ENCODE measurements at regions not wholly inside any gene's neighbourhood (a gene's known extent, or its start where the extent isn't known, plus 50 kb on each side); places are given as distances from the start of the nearest gene placed in this dataset.
A peak's percentile ranks its signal among the peaks of the same experiment; 100 is the strongest.
"Not testable (repeated sequence)": the region's sequence is repeated elsewhere in the genome, so short reads cannot be mapped to it uniquely, and the experiment has no call there.

GRCh38 chr11:109667719-109668118 is 245.7 kb downstream of the C11orf87 start:
- Mint-ChIP-seq H3K4me3 (no peak overlapping the region), H3K4me1 (no peaks in the 10 kb centered on the region), H3K9me3 (peaks cover 5 to 16% (median 8%) of the 10 kb centered on the region in 6 donors), H3K27me3 (ENCODE audit: low read depth in 3 of 3) (peaks cover 0 to 3% (median 0%) of the 10 kb centered on the region in 3 donors), H3K27ac (no peak overlapping the region), H3K36me3 (no peaks in the 10 kb centered on the region)
- no peak for DNase-seq

- no peaks in the 10 kb centered on the region for H3K36me3 Mint-ChIP-seq
- no peak overlapping the region for H3K27ac Mint-ChIP-seq
- H3K4me1 Mint-ChIP-seq = no peaks in the 10 kb centered on the region
- no peak for DNase-seq
- peaks cover 0 to 5% (median 0%) of the 10 kb centered on the region in 3 donors for H3K27me3 Mint-ChIP-seq (ENCODE audit: low read depth in 3 of 3)
- H3K4me3 Mint-ChIP-seq = no peak overlapping the region
- H3K9me3 Mint-ChIP-seq = peaks cover 5 to 21% (median 8%) of the 10 kb centered on the region in 6 donors
Observed at GRCh38 chr11:109668973-109669634, 247.1 kb downstream of the C11orf87 start.

GRCh38 chr11:109677231-109677630 is 255.2 kb downstream of the C11orf87 start:
- H3K9me3 Mint-ChIP-seq = peaks cover 0 to 5% (median 0%) of the 10 kb centered on the region in 6 donors
- no peaks in the 10 kb centered on the region for H3K36me3 Mint-ChIP-seq
- peaks cover 0 to 2% (median 0%) of the 10 kb centered on the region in 3 donors for H3K27me3 Mint-ChIP-seq (ENCODE audit: low read depth in 3 of 3)
- DNase-seq = no peak
- no peak overlapping the region for H3K27ac Mint-ChIP-seq
- H3K4me1 Mint-ChIP-seq = no peaks in the 10 kb centered on the region
- H3K4me3 Mint-ChIP-seq = no peak overlapping the region

- peaks cover 0 to 2% (median 1%) of the 10 kb centered on the region in 3 donors for H3K27me3 Mint-ChIP-seq (ENCODE audit: low read depth in 3 of 3)
- H3K27ac Mint-ChIP-seq = no peak overlapping the region
- no peaks in the 10 kb centered on the region for H3K36me3 Mint-ChIP-seq
- H3K4me3 Mint-ChIP-seq = no peak overlapping the region
- no peak for DNase-seq
- H3K4me1 Mint-ChIP-seq = no peaks in the 10 kb centered on the region
- peaks cover 0 to 5% (median 1%) of the 10 kb centered on the region in 6 donors for H3K9me3 Mint-ChIP-seq
Observed at GRCh38 chr11:109677876-109678275, 255.9 kb downstream of the C11orf87 start.

GRCh38 chr11:109680127-109680526 is 258.1 kb downstream of the C11orf87 start:
- Mint-ChIP-seq H3K9me3 (peaks cover 0 to 7% (median 2%) of the 10 kb centered on the region in 6 donors), H3K27me3 (ENCODE audit: low read depth in 3 of 3) (peaks cover 0 to 3% (median 1%) of the 10 kb centered on the region in 3 donors), H3K27ac (no peak overlapping the region), H3K4me1 (no peaks in the 10 kb centered on the region), H3K4me3 (no peak overlapping the region), H3K36me3 (no peaks in the 10 kb centered on the region)
- DNase-seq = no peak

GRCh38 chr11:109682788-109683187 is 260.8 kb downstream of the C11orf87 start:
- H3K36me3 Mint-ChIP-seq; H3K9me3 Mint-ChIP-seq; H3K4me3 Mint-ChIP-seq; H3K27ac Mint-ChIP-seq; H3K4me1 Mint-ChIP-seq; H3K27me3 Mint-ChIP-seq (ENCODE audit: low read depth in 3 of 3); DNase-seq: not testable (repeated sequence)

- Mint-ChIP-seq H3K9me3 (peaks cover 0 to 48% (median 12%) of the 10 kb centered on the region in 6 donors), H3K4me1 (no peaks in the 10 kb centered on the region), H3K27me3 (ENCODE audit: low read depth in 3 of 3) (peaks cover 0 to 4% (median 0%) of the 10 kb centered on the region in 3 donors), H3K36me3 (no peaks in the 10 kb centered on the region), H3K4me3 (no peak overlapping the region), H3K27ac (no peak overlapping the region)
- DNase-seq = no peak
Observed at GRCh38 chr11:109695696-109696095, 273.7 kb downstream of the C11orf87 start.

GRCh38 chr11:109696191-109696897 is 274.4 kb downstream of the C11orf87 start:
- Mint-ChIP-seq H3K9me3 (peaks cover 0 to 47% (median 12%) of the 10 kb centered on the region in 6 donors), H3K36me3 (no peaks in the 10 kb centered on the region), H3K27ac (no peak overlapping the region), H3K4me1 (no peaks in the 10 kb centered on the region), H3K27me3 (ENCODE audit: low read depth in 3 of 3) (peaks cover 0 to 4% (median 0%) of the 10 kb centered on the region in 3 donors), H3K4me3 (no peak overlapping the region)
- DNase-seq = no peak

- no peaks in the 10 kb centered on the region for H3K36me3 Mint-ChIP-seq
- peaks cover 0 to 42% (median 11%) of the 10 kb centered on the region in 6 donors for H3K9me3 Mint-ChIP-seq
- H3K4me1 Mint-ChIP-seq = no peaks in the 10 kb centered on the region
- peaks cover 0 to 2% (median 0%) of the 10 kb centered on the region in 3 donors for H3K27me3 Mint-ChIP-seq (ENCODE audit: low read depth in 3 of 3)
- no peak overlapping the region for H3K27ac Mint-ChIP-seq
- DNase-seq = peak in 1 of 3 donors; percentile 2
- H3K4me3 Mint-ChIP-seq = no peak overlapping the region
Observed at GRCh38 chr11:109697140-109697843, 275.3 kb downstream of the C11orf87 start.

GRCh38 chr11:109698237-109698636 is 276.2 kb downstream of the C11orf87 start:
- Mint-ChIP-seq H3K4me3 (no peak overlapping the region), H3K4me1 (no peaks in the 10 kb centered on the region), H3K27ac (no peak overlapping the region), H3K9me3 (peaks cover 0 to 40% (median 11%) of the 10 kb centered on the region in 6 donors), H3K27me3 (ENCODE audit: low read depth in 3 of 3) (peaks cover 0 to 2% (median 0%) of the 10 kb centered on the region in 3 donors), H3K36me3 (no peaks in the 10 kb centered on the region)
- DNase-seq = no peak

GRCh38 chr11:109704432-109704831 is 282.4 kb downstream of the C11orf87 start:
- Mint-ChIP-seq H3K36me3 (no peaks in the 10 kb centered on the region), H3K4me1 (no peaks in the 10 kb centered on the region), H3K4me3 (no peak overlapping the region), H3K9me3 (peaks cover 0 to 12% (median 2%) of the 10 kb centered on the region in 6 donors), H3K27me3 (ENCODE audit: low read depth in 3 of 3) (peaks cover 0 to 2% (median 0%) of the 10 kb centered on the region in 3 donors), H3K27ac (peak overlapping the region in 1 of 6 donors; percentile 13)
- no peak for DNase-seq

GRCh38 chr11:109706945-109707344 is 285.0 kb downstream of the C11orf87 start:
- Mint-ChIP-seq H3K9me3 (peaks cover 0 to 10% (median 4%) of the 10 kb centered on the region in 6 donors), H3K4me1 (no peaks in the 10 kb centered on the region), H3K27me3 (ENCODE audit: low read depth in 3 of 3) (peaks cover 0 to 2% (median 0%) of the 10 kb centered on the region in 3 donors), H3K36me3 (no peaks in the 10 kb centered on the region), H3K4me3 (no peak overlapping the region), H3K27ac (no peak overlapping the region)
- no peak for DNase-seq

GRCh38 chr11:109707411-109707810 is 285.4 kb downstream of the C11orf87 start:
- Mint-ChIP-seq H3K4me3 (no peak overlapping the region), H3K27me3 (ENCODE audit: low read depth in 3 of 3) (peaks cover 0 to 2% (median 0%) of the 10 kb centered on the region in 3 donors), H3K27ac (no peak overlapping the region), H3K36me3 (no peaks in the 10 kb centered on the region), H3K4me1 (no peaks in the 10 kb centered on the region), H3K9me3 (peaks cover 0 to 11% (median 4%) of the 10 kb centered on the region in 6 donors)
- DNase-seq = no peak

- DNase-seq = no peak
- no peak overlapping the region for H3K27ac Mint-ChIP-seq
- H3K4me3 Mint-ChIP-seq = no peak overlapping the region
- H3K9me3 Mint-ChIP-seq = peaks cover 3 to 11% (median 4%) of the 10 kb centered on the region in 6 donors
- no peaks in the 10 kb centered on the region for H3K4me1 Mint-ChIP-seq
- H3K27me3 Mint-ChIP-seq (ENCODE audit: low read depth in 3 of 3) = peaks cover 0 to 2% (median 0%) of the 10 kb centered on the region in 3 donors
- no peaks in the 10 kb centered on the region for H3K36me3 Mint-ChIP-seq
Observed at GRCh38 chr11:109708184-109708583, 286.2 kb downstream of the C11orf87 start.

Measured in immature natural killer cell (primary cell).